HG03520 (cell line): ENCODE measurements at regions not wholly inside any gene's neighbourhood (a gene's known extent, or its start where the extent isn't known, plus 50 kb on each side); places are given as distances from the start of the nearest gene placed in this dataset.

Experiments
- ATAC-seq: cut with Tn5 transposase; IDR thresholded peaks from one replicate; pipeline ENCODE4 v1.9.1; 2021; ENCODE audit warnings: mild to moderate bottlenecking, moderate library complexity; ENCODE audit not compliant: unreplicated experiment

DNA sequence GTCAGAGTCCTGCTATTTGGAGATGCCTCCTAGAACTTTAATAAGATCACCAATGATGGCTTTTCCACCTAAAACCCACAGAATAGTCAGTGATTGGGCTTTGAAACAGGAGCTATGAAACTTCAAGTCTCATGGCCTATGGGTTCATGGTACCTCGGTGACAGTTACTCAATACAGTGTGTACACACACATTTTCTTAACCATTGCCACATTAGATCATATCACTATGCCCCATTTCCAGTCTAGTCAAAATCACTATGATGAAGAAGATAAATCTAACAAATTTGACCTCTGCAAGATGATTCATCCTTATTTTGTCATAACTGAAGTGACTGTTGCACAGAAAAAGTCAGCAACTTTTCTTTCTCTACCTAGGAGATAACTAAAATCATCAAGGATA is 86.8 kb upstream of the OR13F1 start:
- ATAC-seq = no peak

DNA sequence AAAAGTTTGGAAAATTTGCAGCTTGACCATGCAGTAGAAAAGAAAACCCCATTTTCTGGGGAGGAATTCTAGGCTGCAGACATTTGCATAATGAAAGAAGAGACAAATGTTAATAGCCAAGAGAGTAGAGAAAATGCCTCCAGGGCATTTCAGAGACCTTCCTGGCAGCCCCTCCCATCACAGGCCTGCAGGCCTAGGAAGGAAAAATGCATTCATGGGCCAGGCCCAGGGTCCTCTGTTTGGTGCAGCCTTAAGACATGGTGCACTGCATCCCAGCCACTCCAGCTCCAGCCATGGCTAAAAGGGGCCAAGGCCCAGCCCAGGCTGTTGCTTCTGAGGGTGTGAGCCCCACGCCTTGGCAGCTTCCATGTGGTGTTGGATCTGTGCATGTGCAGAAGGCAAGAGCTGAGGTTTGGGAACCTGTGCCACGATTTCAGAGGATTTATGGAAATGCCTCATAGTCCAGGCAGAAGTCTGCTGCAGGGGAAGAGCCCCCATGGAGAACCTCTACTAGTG is 75.0 kb upstream of the OR13F1 start:
- no peak for ATAC-seq

DNA sequence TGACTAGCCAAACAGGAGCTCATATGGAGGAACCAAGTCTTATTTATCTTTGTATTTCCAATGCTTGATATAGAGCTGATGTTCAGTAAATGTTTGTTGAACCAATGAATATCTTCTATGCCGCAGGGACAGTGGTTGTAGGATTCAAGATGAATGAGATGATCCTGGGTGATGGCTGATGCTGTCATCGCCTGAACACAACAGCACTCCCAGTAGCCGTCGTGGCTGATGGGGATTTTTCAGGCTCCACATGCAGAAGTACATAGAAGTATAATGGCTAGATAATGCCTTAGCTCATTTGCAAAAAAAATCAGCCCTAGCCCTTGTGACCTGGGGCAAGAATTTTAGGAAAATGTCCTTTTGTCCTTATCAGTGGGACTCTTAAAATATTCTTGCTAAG is 69.0 kb upstream of the OR13F1 start:
- ATAC-seq = no peak

DNA sequence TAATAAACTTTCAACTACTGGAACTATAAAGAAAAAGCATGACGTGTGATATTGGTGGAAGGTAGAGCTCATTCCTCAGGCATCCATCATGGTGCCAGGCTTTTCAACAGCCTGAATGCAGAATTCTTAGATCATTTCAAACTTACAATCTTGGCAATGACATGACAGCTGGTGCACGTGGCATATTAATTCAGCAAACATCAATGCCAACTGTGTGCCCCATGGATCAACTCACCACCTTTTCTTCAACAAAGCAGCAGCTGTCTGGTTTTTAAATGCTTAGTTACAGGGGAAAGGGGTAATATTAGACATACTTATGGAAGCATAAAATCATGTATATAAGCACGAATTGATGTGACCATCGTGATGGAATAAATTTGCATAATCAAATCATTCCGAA is 56.0 kb upstream of the OR13F1 start:
- ATAC-seq = no peak
